ENCODE measurements at regions not wholly inside any gene's neighbourhood (a gene's known extent, or its start where the extent isn't known, plus 50 kb on each side); places are given as distances from the start of the nearest gene placed in this dataset.

- peak; percentile 100 for DNase-seq
These were observed 336.6 kb downstream of the SMAD2 start for GRCh38 chr18:47593744-47594472.

DNA sequence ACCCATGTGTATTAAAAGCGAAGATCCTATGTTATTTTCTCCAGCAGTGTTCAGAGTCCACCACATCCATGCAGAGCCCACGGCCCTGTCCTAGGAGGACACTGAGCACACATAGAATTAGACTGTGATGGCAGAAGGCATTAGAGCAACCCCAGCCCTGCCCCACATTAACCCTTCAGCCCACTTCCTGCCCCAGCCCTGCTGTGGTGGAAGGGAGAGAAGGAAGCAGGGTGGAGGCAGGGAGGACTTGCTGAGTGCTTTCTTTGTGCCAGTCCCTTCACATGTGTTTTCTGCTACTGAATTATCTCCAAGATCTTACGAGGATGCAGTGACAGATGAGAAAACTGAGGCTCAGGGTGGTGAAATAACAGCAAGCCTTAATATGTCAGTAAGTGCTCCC lies 339.0 kb downstream of the SMAD2 start:
- DNase-seq = no peak

- DNase-seq = no peak
These were observed 336.1 kb upstream of the SKOR2 start for GRCh38 chr18:47587587-47587986.

DNA sequence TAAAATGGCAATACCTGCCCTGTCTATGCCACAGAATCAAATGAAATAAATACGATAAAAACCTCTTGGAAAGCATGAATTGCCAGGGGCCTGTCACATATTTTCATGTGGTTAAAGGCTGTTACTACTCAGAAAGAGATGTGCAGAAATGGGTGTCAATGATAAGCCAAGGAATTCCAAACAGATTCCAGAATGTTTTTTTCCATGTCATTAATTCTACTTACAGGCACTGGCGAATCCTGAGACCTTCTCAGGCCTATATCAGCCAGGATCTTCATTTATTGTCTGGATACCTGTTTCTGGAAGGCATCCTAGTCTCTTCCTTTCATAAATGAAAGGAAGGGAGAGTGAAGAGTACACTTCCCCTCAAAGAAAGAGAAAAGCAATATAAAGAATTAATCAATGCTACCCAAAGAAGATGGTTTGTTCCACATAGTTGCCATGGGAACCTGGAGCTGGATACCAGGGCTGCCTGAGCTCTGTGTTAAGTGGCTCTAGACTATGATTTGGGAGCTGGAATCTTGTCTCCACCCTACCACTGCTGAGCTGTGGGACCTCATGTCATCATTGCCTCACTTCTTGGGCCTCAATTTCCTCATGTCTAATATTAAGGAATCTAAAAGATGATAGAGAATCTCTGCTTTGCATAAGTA lies 335.1 kb upstream of the SKOR2 start:
- no peak for DNase-seq

DNA sequence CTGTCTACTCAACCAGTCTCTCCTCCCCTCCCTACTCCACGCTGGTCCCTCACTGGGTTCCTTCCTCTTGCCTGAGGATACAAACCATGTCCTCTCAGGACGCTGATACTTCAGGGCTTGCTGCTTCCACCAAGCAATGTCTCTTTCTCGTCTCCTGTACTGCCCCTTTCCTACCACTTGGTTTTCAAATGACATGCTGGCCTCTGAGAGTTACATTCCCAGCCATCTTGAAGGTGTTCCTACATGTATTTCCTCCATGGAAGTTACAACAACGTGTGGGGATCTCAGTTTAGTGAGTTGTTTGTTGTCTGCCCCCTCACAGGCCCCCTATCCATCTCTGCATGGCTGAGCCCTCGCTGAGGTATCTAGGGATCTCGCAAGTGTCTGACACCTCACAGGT lies 334.5 kb upstream of the SKOR2 start:
- DNase-seq = no peak

- no peak for DNase-seq
These were observed 333.7 kb upstream of the SKOR2 start for GRCh38 chr18:47585136-47585535.

DNA sequence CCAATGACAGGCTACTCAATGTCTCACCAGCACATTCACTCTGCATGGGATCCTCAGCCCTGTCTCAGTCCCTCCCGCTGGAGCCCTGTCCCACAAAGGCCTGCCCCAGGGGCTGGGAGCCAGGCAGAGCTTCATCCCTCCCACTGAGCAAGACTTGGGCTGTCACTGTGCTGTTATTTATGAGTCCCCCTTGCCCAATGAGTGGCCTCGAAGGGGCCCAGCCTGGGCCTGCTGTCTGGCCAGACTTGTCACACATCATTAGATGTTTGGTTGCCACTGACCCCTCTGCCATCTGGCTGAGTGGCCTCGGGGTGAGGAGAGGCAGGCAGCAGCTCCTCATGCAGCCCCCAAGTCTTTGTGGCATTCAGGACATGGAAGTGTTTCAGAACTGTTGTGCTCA lies 330.6 kb upstream of the SKOR2 start:
- DNase-seq = no peak

- DNase-seq = no peak
These were observed 326.1 kb upstream of the SKOR2 start for GRCh38 chr18:47577520-47577919.

GRCh38 chr18:47574966-47575365 lies 323.5 kb upstream of the SKOR2 start:
- peak; percentile 75 for DNase-seq

DNA sequence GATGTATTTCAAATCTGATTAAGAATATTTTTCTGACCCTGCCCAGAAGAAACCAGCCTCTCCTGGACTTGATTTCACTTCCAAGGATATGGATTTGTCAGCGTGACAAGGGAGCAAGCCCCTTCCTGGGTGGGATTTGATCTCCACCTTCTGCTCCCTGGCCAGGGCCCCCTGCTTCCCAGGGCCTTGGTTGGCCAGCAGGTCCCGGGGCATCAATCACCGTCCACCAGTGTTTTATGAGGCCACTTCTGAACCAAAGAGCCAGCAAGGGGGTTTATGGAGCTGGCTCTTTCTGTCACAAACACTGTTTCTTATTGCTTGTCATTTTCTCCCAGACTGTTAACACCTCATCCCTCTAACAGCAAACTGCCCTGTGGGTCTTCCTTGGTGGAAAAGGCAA lies 320.5 kb upstream of the SKOR2 start:
- DNase-seq = no peak

- no peak for DNase-seq
These were observed 315.3 kb upstream of the SKOR2 start for GRCh38 chr18:47566809-47567208.

DNA sequence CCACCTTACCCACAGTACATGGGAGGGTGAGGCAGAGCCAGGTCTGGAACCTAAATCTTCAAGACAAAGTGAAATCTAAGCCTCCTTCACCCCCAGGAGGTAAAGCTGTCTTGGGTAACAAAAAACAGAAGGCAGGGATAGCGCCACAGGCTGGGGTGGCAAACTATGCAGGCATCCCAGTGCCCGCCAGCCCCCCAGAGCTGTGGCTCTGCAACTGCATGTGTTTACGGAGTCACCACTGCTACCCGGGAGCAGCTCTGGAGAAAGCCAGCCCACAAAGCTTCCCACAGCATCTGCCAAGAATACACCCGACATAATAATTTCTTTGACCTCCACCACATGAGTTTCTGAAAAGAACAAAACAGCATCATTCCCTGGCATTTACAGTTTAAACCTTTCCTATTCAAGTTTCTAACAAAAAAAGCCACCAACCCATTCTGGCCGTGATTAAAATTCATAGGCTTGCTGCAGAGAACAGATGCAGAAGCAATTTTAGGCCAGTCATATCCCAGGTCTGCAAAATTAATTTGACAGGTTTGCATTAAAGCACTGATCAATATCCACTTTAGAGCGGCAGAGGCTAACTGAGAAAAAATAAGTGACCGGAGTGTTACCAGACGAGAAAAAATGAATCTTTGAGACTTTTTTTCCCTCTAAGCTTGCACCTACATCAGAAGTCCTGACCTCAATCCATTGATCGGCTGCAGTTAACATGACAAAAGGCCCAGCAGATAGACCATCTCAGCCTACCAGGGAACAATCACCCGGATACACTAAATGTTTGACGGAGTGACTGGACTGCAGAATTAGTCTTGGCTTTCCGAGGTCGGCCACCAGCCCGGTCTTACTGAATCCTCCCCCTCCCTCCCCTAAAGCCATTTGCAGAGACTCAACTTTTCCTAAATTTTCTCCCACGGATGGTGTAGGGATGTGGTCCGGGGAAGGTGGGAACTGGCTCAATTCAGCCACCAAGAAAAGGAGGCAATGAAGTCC lies 309.6 kb upstream of the SKOR2 start:
- DNase-seq = no peak

GRCh38 chr18:47558110-47558750 lies 306.8 kb upstream of the SKOR2 start:
- DNase-seq = no peak

DNA sequence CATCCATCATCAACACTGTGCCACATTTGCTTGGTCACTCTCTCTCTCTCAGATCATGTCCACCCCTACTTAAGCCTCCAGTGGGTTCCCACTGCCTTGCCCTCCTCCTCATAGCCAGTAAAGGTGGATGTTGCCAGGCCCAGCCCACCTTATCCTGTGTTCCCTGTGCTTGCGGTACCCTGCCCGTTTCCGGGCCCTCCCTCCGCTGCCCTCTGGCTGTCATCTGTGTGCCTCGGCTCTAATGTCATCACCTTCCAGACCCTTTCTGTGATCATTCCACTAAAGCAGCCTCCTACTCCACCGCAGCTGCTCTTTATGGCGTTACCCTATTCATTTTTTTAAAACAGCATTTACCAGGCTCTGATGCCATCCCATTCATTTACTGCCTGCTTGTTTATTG lies 305.7 kb upstream of the SKOR2 start:
- DNase-seq = no peak

- no peak for DNase-seq
These were observed 301.3 kb upstream of the SKOR2 start for GRCh38 chr18:47552783-47553182.

- DNase-seq = no peak
These were observed 299.2 kb upstream of the SKOR2 start for GRCh38 chr18:47550611-47551010.

- peak; percentile 54 for DNase-seq
These were observed 297.6 kb upstream of the SKOR2 start for GRCh38 chr18:47549021-47549540.

DNA sequence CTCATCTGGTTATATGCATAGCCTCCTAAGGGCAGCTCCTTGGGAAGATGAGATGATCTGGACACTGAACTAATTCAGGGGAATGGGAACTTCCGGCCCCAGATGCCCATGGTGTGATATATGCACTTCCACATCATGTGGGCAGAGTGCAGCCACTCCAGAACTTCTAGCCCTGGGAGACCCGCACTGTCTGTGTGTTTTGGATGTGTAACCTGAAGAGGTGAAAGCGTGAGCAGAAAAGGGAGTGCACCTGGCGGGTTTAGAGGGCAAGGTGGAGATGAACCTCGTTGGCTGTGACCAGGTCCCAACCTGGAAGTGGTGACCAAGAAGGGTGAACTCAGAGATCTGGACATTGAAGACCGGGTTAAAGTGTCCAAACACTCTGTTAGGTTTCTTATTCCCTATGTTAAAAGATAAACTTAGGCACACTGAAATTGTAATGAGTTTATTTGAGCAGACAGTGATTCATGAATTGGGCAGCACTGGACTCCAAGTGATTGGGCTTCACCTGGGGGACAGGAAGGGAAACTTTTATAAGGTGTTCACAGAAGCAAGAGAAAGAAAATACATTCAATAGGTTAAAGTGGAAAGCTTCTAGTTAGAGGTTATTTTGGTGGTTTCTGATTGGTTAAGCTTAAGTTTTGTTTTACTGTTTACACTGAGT lies 296.2 kb upstream of the SKOR2 start:
- DNase-seq = no peak

GRCh38 chr18:47545613-47546012 lies 294.2 kb upstream of the SKOR2 start:
- DNase-seq = no peak

GRCh38 chr18:47543080-47543479 lies 291.6 kb upstream of the SKOR2 start:
- DNase-seq = no peak

GRCh38 chr18:47542551-47542950 lies 291.1 kb upstream of the SKOR2 start:
- no peak for DNase-seq

DNA sequence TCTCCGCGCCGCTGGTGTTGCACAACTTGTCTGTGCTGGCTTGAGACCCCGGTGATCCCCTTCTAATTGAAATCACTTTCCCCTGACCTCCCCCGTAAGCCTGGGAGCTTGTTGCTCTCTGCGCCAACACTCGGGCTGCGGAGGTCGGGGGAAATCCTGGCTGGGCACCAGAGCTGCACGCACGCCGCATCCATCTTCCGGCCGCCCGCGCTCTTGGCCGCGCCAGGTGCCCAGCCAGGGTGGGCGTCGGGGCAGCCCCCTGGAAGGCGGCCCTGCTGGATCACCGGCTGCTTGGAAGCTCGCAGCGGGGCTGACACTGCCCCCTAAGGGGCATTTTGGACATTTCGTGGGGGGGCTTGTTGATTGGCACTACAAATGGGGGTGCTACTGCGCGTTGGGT lies 280.3 kb upstream of the SKOR2 start:
- DNase-seq = no peak
